GM21723 (cell line): ENCODE measurements at regions not wholly inside any gene's neighbourhood (a gene's known extent, or its start where the extent isn't known, plus 50 kb on each side); places are given as distances from the start of the nearest gene placed in this dataset.
"Not testable (repeated sequence)": the region's sequence is repeated elsewhere in the genome, so short reads cannot be mapped to it uniquely, and the experiment has no call there.

ENCODE experiments used
- ATAC-seq: cut with Tn5 transposase; IDR thresholded peaks from one replicate; pipeline ENCODE4 v1.9.1; 2021; ENCODE audit warnings: mild to moderate bottlenecking, moderate library complexity; ENCODE audit not compliant: unreplicated experiment

DNA sequence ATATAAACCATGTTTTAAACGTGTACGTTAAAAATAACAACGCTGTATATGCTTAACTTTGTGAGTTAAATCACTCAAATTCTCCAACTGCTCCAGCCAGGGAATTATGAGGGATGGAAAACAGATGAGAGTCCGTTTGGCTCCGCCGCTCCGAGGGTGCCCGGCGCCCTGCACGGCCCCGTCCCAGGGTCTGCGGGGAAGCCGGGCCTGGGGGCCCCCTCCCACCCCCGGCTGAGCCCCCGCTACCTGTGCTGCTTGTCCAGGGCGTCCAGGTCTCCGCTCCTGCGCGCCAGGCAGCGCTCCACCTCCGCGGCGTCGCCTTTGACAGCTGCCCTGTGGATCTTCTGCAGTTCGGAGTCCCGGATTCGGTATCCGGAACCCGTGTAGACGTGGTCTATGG lies 415.5 kb downstream of the FOXD4L4 start:
- not testable (repeated sequence) for ATAC-seq

GRCh38 chr9:66153021-66153725 lies 416.2 kb downstream of the FOXD4L4 start:
- ATAC-seq, result peak; percentile 99

DNA sequence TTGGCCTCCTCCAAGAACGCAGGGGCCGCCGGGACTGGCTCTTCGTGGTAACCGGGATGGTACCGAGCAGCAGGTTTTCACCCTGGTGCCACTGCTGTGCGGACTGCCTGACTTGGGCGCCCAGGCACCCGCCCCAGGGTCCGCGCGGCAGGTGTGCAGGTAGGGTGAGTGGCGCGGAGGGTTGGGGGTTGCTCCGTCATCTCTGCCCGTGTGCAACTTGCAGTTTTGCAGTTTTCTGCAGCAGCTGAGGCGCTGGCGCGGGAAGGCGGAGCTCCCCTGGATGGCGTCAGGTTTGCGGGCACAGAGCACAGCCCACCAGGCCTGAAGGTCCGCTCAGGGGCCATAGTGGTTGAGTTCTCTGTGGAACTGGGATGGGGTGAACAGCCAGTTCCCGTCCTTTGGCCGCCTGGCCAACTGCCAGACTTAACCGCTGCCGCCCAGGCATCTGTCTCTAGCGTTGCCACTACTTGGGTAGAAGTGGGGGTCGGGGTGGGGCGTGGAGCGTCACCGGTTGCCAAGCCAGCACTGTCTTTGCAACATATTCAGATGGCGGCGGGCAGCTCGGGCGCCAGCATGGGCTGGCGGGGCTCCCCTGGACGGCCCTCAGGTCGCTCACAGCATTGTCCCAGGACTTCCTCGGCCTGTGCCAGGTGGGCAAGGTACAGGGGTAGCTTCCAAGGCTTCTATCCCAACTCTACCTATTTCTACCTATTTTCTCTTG lies 417.2 kb downstream of the FOXD4L4 start:
- not testable (repeated sequence) for ATAC-seq

- ATAC-seq, result not testable (repeated sequence)
Measured at GRCh38 chr9:66182316-66182715, 445.4 kb downstream of the FOXD4L4 start.

DNA sequence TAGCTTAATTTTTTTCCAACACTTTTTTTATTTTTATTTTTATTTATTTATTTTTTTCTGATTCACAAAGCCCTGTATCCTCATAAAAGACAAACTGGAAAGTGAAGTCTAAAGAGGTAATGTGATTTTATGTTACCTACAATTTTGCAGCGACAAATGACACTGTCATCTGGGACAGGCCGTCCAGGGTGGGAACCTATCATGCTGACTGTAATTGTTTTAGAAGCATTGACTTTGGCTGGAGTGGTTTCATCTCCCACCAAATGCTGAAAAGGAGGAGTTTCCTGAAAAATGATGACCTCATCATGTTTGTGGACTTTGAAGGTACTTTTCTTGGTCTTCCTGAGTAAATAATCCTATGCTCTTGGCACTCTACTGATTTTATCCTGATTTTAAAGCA lies 446.7 kb downstream of the FOXD4L4 start:
- not testable (repeated sequence) for ATAC-seq

DNA sequence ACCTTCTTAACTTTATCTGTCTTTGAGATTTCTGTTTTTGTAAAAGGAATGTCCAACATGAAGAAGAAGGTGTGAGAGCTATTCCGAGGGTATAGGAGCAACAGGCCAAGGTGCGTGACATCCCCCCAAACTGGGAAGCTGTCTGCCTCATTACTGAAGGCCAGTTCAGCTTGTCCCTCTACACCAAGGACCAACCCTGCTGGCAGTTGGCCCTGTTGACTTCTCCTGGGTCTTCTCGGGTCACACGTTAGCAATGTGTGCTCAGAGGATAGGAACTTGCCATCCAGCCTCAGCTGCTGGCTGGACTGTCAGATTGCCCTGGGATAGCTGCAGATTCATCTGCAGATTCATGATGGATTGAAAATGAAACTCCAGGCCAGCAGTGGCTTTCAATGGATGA lies 460.3 kb downstream of the FOXD4L4 start:
- not testable (repeated sequence) for ATAC-seq

DNA sequence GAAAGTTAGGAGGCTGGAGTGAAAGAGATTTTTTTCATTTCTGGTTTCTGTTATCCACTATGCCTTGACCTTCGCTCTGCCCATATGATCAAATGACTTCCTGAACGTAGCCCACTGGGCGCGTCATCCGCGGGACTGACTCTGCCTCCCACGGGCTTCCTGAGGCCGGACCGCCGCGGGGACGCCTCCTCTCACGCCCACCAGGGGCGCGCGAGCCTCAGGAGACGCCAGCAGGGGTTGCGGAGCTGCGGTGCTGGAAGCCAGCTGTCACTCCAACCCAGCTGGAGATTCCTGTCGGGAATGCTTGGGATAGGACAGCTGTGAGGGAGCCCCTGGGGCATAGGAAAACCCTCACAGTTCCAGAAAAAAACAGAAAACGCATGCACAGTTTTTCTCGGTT lies 461.5 kb downstream of the FOXD4L4 start:
- not testable (repeated sequence) for ATAC-seq

DNA sequence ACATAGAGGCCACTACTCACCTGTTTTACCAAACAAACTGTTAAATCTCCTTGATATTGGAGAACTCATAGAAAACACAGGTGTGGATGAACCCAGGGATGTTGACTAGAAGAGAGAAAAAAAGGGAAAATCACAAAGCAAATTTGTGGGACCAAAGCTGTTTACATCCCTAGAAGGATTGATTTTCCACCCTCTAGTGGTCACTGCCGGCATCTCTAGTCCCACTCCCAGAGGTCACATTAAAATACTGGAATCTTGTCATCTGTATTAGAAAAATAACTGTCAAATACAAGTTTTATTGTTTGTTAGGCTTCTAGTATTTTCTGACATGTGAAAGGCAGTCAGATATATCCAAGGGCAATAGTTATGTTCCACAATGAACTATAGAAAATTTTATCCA lies 469.7 kb downstream of the FOXD4L4 start:
- peak; percentile 73 for ATAC-seq

- ATAC-seq, result not testable (repeated sequence)
Measured at GRCh38 chr9:66207914-66208313, 471.0 kb downstream of the FOXD4L4 start.

DNA sequence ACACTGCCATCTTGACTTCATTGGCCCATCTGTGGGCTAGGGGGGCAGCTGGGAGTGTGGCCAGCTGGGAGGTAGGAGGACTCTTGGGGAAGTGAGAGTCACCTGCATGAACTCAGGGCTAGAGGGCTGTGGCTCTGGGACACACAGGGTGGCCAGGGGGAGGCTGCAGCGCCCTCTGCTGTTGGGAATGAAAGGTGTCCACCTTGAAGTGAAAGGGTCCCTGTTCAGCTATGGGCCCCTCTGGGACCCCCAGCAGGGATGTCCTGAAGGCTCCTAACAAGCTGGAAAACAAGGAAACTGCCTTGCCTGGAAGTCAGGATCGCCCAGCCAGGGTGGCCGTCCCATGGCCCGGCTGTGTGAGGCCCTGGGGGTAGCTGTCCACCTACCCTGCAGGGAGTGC lies 507.8 kb downstream of the FOXD4L4 start:
- ATAC-seq, result not testable (repeated sequence)

- not testable (repeated sequence) for ATAC-seq
Measured at GRCh38 chr9:66245481-66245880, 508.5 kb downstream of the FOXD4L4 start.

- ATAC-seq, result not testable (repeated sequence)
Measured at GRCh38 chr9:66257581-66257980, 520.6 kb downstream of the FOXD4L4 start.

DNA sequence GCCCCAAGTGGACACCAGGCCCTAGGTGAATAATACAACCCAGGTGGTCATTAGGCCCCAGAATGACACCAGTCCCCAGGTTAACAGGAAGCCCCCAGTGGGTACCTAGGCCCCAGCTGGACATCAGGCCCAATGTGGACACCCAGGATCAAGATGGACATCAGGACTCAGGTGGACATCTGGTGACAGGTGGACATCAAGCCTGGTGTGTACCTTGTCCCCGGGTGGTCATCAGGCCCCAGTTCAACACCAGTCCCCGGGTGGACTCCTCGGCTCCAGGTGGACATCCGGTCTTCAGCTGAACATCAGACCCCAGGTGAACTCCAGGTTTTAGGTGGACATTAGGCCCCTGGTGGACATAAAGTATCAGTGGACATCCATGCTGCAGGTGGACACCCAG lies 524.6 kb downstream of the FOXD4L4 start:
- ATAC-seq, result not testable (repeated sequence)

DNA sequence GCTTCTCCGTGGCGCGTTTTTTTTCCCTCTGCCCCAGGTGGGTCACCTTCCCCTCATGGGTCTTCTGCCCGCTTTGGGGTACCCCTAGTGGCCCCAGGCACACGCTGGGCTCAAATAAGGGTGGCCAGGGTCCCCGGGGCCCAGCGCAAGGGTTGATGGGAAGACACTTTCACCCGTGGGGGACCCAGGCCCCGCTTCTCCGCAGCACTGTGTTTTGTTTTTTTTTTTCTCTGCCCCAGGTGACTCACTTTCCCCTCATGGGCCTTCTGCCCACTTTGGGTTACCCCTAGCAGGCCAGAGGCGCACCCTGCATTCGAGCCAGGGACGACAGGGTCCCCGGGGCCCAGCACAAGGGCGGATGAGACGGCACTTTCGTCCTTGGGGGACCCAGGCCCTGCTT lies 526.7 kb downstream of the FOXD4L4 start:
- ATAC-seq, result not testable (repeated sequence)

DNA sequence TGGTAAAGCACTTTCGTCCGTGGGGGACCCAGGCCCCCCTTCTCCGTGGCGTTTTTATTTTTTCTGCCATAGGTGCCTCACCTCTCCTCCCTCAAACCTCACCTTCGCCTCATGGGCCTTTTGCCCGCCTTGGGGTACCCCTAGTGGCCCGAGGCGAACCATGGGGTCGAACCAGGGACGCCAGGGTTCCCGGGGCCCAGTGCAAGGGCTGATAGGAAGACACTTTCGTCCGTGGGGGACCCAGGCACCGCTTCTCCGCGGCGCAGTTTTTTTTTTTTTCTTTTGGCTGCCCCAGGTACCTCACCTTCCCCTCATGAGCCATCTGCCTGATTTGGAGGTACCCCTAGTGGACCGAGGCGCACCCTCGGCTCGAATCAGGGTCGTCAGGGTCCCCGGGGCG lies 527.8 kb downstream of the FOXD4L4 start:
- not testable (repeated sequence) for ATAC-seq

- ATAC-seq, result not testable (repeated sequence)
Measured at GRCh38 chr9:66266202-66266601, 529.3 kb downstream of the FOXD4L4 start.

DNA sequence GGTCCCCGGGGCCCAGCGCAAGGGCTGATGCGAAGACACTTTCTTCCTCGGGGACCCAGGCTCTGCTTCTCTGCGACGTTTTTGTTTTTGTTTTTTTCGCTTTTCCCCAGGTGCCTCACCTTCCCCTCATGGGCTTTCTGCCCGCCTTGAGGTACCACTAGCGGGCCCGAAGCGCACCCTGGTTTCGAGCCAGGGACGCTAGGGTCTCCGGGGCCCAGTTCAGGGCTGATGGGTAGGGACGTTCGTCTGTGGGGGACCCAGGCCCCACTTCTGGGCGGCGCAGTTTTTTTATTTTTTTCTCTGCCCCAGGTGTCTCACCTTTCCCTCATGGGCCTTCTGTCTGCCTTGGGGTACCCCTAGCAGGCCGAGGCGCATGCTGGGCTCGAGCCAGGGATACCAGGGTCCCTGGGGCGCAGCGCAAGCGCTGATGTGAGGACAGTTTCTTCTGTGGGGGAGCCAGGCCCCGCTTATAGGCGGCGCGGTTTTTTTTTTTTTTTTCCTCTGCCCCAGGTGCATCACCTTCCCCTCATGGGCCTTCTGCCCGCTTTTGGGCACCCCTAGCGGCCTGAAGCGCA lies 530.0 kb downstream of the FOXD4L4 start:
- ATAC-seq, result not testable (repeated sequence)

- not testable (repeated sequence) for ATAC-seq
Measured at GRCh38 chr9:66267684-66268083, 530.7 kb downstream of the FOXD4L4 start.

GRCh38 chr9:66269024-66269423 lies 532.1 kb downstream of the FOXD4L4 start:
- not testable (repeated sequence) for ATAC-seq

DNA sequence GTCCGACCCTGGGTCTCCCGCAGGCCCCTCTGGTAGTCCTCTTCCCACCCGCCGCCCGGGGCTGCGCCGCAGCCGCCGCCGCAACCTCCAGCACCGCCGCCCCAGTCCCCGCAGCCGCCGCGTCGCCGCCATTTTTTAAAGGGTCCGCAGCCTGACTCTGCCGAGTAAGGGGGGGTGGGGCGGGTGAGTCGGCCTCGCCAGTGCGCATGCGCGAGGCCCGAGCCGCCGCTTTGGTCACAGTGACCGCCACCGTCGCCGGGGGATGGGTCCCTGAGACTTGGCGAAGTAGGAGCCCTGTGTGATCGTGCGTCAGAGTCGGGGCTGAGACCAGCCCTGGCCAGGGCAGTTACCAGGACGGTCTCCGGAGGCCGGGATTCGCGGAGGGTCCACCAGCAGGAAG lies 532.8 kb downstream of the FOXD4L4 start:
- not testable (repeated sequence) for ATAC-seq

DNA sequence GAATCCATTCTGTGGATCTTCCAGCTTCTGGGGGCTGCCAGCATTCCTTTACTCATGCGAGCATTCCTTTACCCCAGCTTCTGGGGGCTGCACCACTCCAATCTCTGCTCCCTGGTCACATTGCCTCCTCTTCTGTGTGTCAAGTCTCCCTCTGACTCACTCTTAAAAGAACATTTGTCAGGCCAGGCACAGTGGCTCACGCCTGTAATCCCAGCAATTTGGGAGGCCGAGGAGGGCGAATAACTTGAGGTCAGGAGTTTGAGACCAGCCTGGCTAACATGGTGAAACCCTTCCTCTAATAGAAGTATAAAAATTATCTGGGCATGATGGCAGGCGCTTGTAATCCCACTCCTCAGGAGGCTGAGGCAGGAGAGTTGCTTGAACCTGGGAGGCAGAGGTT lies 541.9 kb downstream of the FOXD4L4 start:
- not testable (repeated sequence) for ATAC-seq
